RWPE2 (cell line): ENCODE measurements at regions not wholly inside any gene's neighbourhood (a gene's known extent, or its start where the extent isn't known, plus 50 kb on each side); places are given as distances from the start of the nearest gene placed in this dataset.

Source experiments
- ATAC-seq: fragments of 200-7000 bp; cut with Tn5 transposase; 3 replicates; pipeline ENCODE4 v1.9.1; 2021; ENCODE audit warnings: low read depth
- DNase-seq: peaks from one replicate; pipeline ENCODE4 v3.0.0-alpha.2; 2020; ENCODE audit warnings: low spot score
- H3K27ac ChIP-seq: fragments of 450-650 bp; 2 replicates; pipeline ENCODE4 v1.5.1; 2017; ENCODE audit warnings: mild to moderate bottlenecking; ENCODE audit not compliant: poor library complexity, severe bottlenecking
- H3K27me3 ChIP-seq: fragments of 250-450 bp; sonication (Bioruptor Pico); 2 replicates; pipeline ENCODE4 v1.5.1; 2021; ENCODE audit warnings: mild to moderate bottlenecking, moderate library complexity; ENCODE audit not compliant: insufficient read depth, poor library complexity, severe bottlenecking
- H3K36me3 ChIP-seq: fragments of 250-450 bp; sonication (Bioruptor Pico); 2 replicates; pipeline ENCODE4 v1.5.1; 2020; ENCODE audit warnings: low read depth, mild to moderate bottlenecking, moderate library complexity
- H3K4me1 ChIP-seq: fragments of 250-450 bp; sonication (Bioruptor Pico); 2 replicates; pipeline ENCODE4 v1.5.1; 2021; ENCODE audit warnings: mild to moderate bottlenecking, moderate library complexity; ENCODE audit not compliant: insufficient read depth, poor library complexity, severe bottlenecking
- H3K4me3 ChIP-seq: fragments of 250-450 bp; sonication (Bioruptor Pico); 2 replicates; pipeline ENCODE4 v1.5.1; 2021; ENCODE audit warnings: mild to moderate bottlenecking, moderate library complexity; ENCODE audit not compliant: severe bottlenecking
- H3K9me3 ChIP-seq: fragments of 250-450 bp; sonication (Bioruptor Pico); 2 replicates; pipeline ENCODE4 v1.5.1; 2021; ENCODE audit warnings: mild to moderate bottlenecking, moderate library complexity; ENCODE audit not compliant: severe bottlenecking
- TF ChIP-seq, protein P1 (sequence below): fragments of 450-650 bp; IDR thresholded peaks from one replicate; pipeline ENCODE4 v1.5.1; 2017; ENCODE audit warnings: mild to moderate bottlenecking, moderate library complexity; ENCODE audit not compliant: poor library complexity, severe bottlenecking

GRCh38 chr2:139098961-139099360, 318.8 kb upstream of the NXPH2 start:
- ATAC-seq (no peak), DNase-seq (no peak)
- Histone ChIP-seq H3K9me3 (no peaks in the 10 kb centered on the region), H3K4me1 (no peaks in the 10 kb centered on the region), H3K27ac (no peak overlapping the region), H3K27me3 (peaks cover 7% of the 10 kb centered on the region), H3K4me3 (no peak overlapping the region), H3K36me3 (no peaks in the 10 kb centered on the region)
- TF ChIP-seq, protein P1, sequence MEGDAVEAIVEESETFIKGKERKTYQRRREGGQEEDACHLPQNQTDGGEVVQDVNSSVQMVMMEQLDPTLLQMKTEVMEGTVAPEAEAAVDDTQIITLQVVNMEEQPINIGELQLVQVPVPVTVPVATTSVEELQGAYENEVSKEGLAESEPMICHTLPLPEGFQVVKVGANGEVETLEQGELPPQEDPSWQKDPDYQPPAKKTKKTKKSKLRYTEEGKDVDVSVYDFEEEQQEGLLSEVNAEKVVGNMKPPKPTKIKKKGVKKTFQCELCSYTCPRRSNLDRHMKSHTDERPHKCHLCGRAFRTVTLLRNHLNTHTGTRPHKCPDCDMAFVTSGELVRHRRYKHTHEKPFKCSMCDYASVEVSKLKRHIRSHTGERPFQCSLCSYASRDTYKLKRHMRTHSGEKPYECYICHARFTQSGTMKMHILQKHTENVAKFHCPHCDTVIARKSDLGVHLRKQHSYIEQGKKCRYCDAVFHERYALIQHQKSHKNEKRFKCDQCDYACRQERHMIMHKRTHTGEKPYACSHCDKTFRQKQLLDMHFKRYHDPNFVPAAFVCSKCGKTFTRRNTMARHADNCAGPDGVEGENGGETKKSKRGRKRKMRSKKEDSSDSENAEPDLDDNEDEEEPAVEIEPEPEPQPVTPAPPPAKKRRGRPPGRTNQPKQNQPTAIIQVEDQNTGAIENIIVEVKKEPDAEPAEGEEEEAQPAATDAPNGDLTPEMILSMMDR = no peak

DNA sequence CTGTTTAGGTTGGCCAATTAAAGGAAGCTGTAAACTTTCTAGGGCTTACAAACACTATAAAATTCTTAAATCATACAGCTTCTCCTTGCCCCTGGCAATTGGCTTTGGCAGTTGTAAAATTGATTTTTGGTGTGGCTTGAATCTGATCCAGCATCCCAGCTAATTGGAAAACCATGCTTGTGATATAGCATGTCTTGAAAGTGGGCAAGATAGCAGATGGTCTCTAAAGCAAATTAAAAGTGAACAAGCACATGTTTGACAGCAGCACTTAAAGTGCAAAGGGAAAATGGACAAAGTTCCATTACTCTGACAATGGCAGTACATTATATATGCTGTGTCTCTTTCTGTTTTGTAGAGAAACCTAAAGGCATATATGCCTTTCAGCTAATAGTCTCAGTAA, 302.9 kb upstream of the NXPH2 start:
- H3K4me1 ChIP-seq = no peaks in the 10 kb centered on the region
- no peak for ATAC-seq
- H3K9me3 ChIP-seq = no peaks in the 10 kb centered on the region
- no peaks in the 10 kb centered on the region for H3K27me3 ChIP-seq
- TF ChIP-seq, protein P1 = no peak
- H3K4me3 ChIP-seq = no peak overlapping the region
- no peak overlapping the region for H3K27ac ChIP-seq
- no peak for DNase-seq
- no peaks in the 10 kb centered on the region for H3K36me3 ChIP-seq

DNA sequence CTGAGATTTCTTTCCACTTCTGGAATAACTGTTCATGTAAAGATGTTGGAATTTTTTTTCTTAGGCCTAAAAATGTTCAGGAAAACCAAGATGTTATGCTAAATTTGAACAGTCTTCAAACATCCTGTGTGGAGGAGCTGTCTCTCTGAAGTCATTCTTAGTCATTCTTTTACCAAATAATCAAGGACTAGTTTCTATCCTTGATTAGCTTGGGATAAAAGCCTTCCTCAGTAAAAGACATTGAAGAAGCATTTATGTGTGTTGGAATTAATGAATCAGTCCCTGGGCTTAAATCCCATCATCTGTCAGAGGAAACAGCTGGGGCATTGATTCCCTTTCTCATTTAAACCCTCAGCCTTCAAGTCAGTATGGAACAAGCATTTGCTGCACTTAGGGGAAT, 300.1 kb upstream of the NXPH2 start:
- ATAC-seq (no peak), DNase-seq (no peak)
- H3K27me3 ChIP-seq = no peaks in the 10 kb centered on the region
- H3K36me3 ChIP-seq = no peaks in the 10 kb centered on the region
- TF ChIP-seq, protein P1 = no peak
- no peaks in the 10 kb centered on the region for H3K4me1 ChIP-seq
- H3K4me3 ChIP-seq = no peak overlapping the region
- no peak overlapping the region for H3K27ac ChIP-seq
- H3K9me3 ChIP-seq = no peaks in the 10 kb centered on the region

DNA sequence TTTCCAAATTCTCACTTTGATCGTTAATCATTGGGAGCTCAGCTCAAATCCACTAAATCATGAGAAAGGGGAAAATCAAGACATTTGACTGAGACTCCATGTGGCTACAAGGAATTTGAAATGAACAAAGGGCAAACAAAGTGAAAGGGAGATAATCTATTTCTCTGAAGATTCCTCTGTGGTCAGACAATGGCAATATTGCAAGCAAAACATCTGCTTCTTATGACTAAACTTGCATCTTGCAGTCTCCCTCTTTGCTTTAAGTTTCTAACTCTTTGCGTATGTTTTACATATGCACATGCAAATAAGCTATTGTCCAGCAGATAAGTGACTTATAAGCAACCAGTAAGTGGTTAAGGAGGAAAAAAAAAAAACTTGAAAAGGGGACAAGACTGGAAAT, 299.1 kb upstream of the NXPH2 start:
- no peaks in the 10 kb centered on the region for H3K27me3 ChIP-seq
- no peaks in the 10 kb centered on the region for H3K36me3 ChIP-seq
- H3K4me1 ChIP-seq = no peaks in the 10 kb centered on the region
- ATAC-seq = no peak
- TF ChIP-seq, protein P1 = no peak
- no peaks in the 10 kb centered on the region for H3K9me3 ChIP-seq
- no peak overlapping the region for H3K4me3 ChIP-seq
- H3K27ac ChIP-seq = no peak overlapping the region
- no peak for DNase-seq

DNA sequence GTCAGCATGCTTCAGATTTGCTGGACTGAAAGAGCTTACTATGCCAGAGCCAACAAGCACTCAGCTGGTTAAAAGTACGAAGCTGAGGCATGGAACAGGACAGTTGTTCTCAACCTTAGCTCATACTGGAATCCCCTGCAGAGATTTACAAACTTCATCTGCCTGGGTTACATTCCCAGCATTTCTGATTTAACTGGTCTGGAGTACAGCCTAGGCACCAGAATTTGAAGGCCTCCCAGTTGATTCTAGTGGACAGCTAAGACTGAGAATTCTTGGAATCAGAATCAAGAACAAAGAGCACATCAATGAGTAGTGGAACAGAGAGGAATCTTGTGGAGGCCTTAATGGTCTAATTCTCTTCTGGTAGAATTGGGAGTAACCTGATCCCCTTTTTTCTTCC, 298.2 kb upstream of the NXPH2 start:
- Histone ChIP-seq H3K27ac (no peak overlapping the region), H3K4me3 (no peak overlapping the region), H3K27me3 (no peaks in the 10 kb centered on the region), H3K9me3 (no peaks in the 10 kb centered on the region), H3K36me3 (no peaks in the 10 kb centered on the region), H3K4me1 (no peaks in the 10 kb centered on the region)
- TF ChIP-seq, protein P1 = no peak
- no peak for ATAC-seq
- no peak for DNase-seq
